ENCODE measurements at regions not wholly inside any gene's neighbourhood (a gene's known extent, or its start where the extent isn't known, plus 50 kb on each side); places are given as distances from the start of the nearest gene placed in this dataset.

GRCh38 chr10:130877126-130877525, 434.4 kb downstream of the TCERG1L start:
- TF ChIP-seq CTCF (conservative IDR thresholded peaks at IDR 0.05; ENCODE audit: low read length) (no peak), EZH2phosphoT487 (IDR thresholded peaks at IDR 0.05; ENCODE audit: borderline replicate concordance) (no peak)
